GM12892 (cell line): ENCODE measurements at regions not wholly inside any gene's neighbourhood (a gene's known extent, or its start where the extent isn't known, plus 50 kb on each side); places are given as distances from the start of the nearest gene placed in this dataset.

Experiments
- POLR2A ChIP-seq: IDR thresholded peaks from 2 replicates; pipeline ENCODE4 v1.6.1; 2011; ENCODE audit warnings: low read depth, low read length, control low read depth
- POLR2AphosphoS5 ChIP-seq: IDR thresholded peaks from 2 replicates; pipeline ENCODE4 v1.6.1; 2011; ENCODE audit warnings: low read depth, low read length, control low read depth
- TAF1 ChIP-seq: IDR thresholded peaks from 2 replicates; pipeline ENCODE4 v1.6.1; 2011; ENCODE audit warnings: low read depth, mild to moderate bottlenecking, control low read depth, low read length, borderline replicate concordance

DNA sequence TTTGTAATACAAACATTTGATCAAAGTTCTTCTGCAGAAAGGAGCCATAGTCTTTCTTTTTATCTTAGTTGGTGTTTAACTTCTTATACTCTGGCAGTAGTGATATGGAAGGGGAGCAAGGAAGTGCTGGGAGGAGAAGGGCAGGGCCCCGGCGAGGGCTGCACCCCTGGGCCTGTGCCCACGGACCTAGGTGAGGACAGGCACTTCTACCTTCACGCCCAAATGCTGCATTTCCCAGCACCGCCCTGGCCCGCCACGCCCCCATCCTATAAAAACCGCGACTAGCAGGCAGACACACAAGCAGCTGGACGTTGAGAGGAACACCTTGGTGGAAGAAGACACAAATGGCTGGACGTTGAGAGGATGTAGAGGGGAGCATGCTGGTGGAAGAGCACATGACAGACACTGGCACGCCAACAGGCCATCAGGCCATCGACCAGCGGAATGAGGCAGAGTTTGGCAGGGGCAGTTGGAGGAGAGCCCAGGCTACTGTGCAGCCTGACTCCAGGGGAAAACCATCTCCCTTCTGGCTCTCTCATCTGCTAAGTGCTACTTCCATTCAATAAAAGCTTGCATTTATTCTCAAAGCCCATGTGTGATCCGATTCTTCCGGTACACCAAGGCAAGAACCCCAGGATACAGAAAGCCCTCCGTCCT, 81.5 kb upstream of the C9orf72 start:
- TF ChIP-seq POLR2AphosphoS5 (no peak), POLR2A (no peak), TAF1 (no peak)
